GM06990 (cell line): ENCODE measurements at regions not wholly inside any gene's neighbourhood (a gene's known extent, or its start where the extent isn't known, plus 50 kb on each side); places are given as distances from the start of the nearest gene placed in this dataset.
"Not testable (repeated sequence)": the region's sequence is repeated elsewhere in the genome, so short reads cannot be mapped to it uniquely, and the experiment has no call there.

Experiments used
- DNase-seq: peaks from one replicate; pipeline ENCODE4 v3.0.0-alpha.2; 2011; ENCODE audit not compliant: insufficient read length; ENCODE audit errors: extremely low read depth
- H3K27me3 ChIP-seq: replicated peaks from 2 replicates; pipeline ENCODE4 v1.6.0; 2011; ENCODE audit warnings: low read length; ENCODE audit not compliant: control insufficient read depth, insufficient read depth
- H3K36me3 ChIP-seq: 2 replicates; pipeline ENCODE4 v1.5.1; 2011; ENCODE audit warnings: low read length; ENCODE audit not compliant: control insufficient read depth, insufficient read depth
- H3K4me3 ChIP-seq: replicated peaks from 2 replicates; pipeline ENCODE4 v1.5.1; 2011; ENCODE audit warnings: low read depth, mild to moderate bottlenecking, control low read depth, low read length
- CTCF ChIP-seq: IDR thresholded peaks from 2 replicates; pipeline ENCODE4 v1.5.1; 2011; ENCODE audit warnings: low read length, control low read depth, mild to moderate bottlenecking, inconsistent platforms; ENCODE audit not compliant: insufficient read depth, poor library complexity, severe bottlenecking

GRCh38 chr14:52153939-52154338 is 85.1 kb upstream of the NID2 start:
- Histone ChIP-seq H3K4me3 (no peak overlapping the region), H3K36me3 (no peaks in the 10 kb centered on the region), H3K27me3 (no peaks in the 10 kb centered on the region)
- DNase-seq: no peak
- no peak for TF ChIP-seq CTCF

- Histone ChIP-seq H3K4me3 (no peak overlapping the region), H3K27me3 (no peaks in the 10 kb centered on the region), H3K36me3 (no peaks in the 10 kb centered on the region)
- no peak for DNase-seq
- no peak for TF ChIP-seq CTCF
These were observed 81.3 kb upstream of the NID2 start for GRCh38 chr14:52150162-52150561.

- no peak for DNase-seq
- no peak for TF ChIP-seq CTCF
- Histone ChIP-seq H3K4me3 (no peak overlapping the region), H3K36me3 (no peaks in the 10 kb centered on the region), H3K27me3 (no peaks in the 10 kb centered on the region)
These were observed 79.5 kb upstream of the NID2 start for GRCh38 chr14:52148371-52148770.

- no peak overlapping the region for H3K4me3 ChIP-seq
- no peak for TF ChIP-seq CTCF
- no peaks in the 10 kb centered on the region for H3K36me3 ChIP-seq
- DNase-seq: no peak
- no peaks in the 10 kb centered on the region for H3K27me3 ChIP-seq
These were observed 77.6 kb upstream of the NID2 start for GRCh38 chr14:52146504-52146903.

- not testable (repeated sequence) for DNase-seq, H3K27me3 ChIP-seq, H3K4me3 ChIP-seq, H3K36me3 ChIP-seq
These were observed 75.2 kb upstream of the NID2 start for GRCh38 chr14:52144099-52144498.

- H3K4me3 ChIP-seq: no peak overlapping the region
- no peaks in the 10 kb centered on the region for H3K27me3 ChIP-seq
- no peak for DNase-seq
- no peak for TF ChIP-seq CTCF
- no peaks in the 10 kb centered on the region for H3K36me3 ChIP-seq
These were observed 73.6 kb upstream of the NID2 start for GRCh38 chr14:52142504-52142903.
